ENCODE measurements at regions not wholly inside any gene's neighbourhood (a gene's known extent, or its start where the extent isn't known, plus 50 kb on each side); places are given as distances from the start of the nearest gene placed in this dataset.

DNA sequence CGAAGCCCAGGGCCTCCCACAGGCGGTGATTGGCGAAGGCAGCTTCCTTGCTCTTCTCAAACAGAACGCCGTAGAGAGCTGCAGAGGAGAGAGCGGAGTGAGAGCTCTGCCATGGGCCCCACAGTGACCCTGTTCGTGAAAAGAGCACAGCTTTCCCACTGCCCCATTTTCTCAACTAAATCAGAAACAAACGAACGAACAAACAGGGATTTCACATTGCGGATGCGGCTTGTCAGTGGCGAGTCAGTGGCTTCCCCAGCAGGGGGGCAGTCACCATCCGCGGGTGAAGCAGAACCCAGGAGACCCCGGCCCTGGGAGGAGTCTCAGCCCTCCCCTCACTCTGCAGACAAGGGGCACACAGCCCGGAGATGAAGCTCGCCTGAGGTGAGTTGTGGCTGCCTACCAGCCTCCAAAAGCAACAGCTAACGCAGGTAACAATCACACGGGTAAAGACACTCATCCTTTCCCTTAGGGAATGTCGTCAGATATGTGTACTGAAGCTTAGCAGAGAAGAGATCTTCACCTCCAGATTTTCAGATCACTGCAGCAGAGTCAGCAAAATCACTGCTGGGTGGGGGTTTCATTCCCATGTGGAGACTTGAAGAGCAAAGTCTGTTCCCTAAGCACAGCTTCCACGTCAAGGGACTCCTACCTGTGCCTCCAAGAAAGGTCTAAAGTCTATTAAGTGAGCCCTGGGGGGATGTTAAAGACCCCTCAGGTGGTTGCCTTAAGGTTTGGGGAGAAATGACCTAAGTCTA, 51.2 kb upstream of the GPR31 start:
- CTCF ChIA-PET = no interaction called here
- DNase-seq (ENCODE audit: low read depth, low spot score) = no peak
- H3K9me3 ChIP-seq (ENCODE audit: control insufficient read depth, insufficient read depth, low read depth, low read length) = no peaks in the 10 kb centered on the region
- no TSS peak for BruUV-seq (replicated peaks)
- H3K36me3 ChIP-seq (ENCODE audit: control insufficient read depth, insufficient read depth, low read length) = no peaks in the 10 kb centered on the region
- POLR2A ChIA-PET = no interaction called here
- in situ Hi-C loops (cut with HindIII; ENCODE audit: low pct_unique_long_range_greater_than_20kb, low sequenced_read_pairs) = no loop called here
- H3K27ac ChIP-seq (ENCODE audit: low read length) = no peak overlapping the region
- no peak for TF ChIP-seq SIN3A (IDR thresholded peaks at IDR 0.05; ENCODE audit: borderline replicate concordance, insufficient read depth, low read depth, low read length)
- TF ChIP-seq, protein P1, sequence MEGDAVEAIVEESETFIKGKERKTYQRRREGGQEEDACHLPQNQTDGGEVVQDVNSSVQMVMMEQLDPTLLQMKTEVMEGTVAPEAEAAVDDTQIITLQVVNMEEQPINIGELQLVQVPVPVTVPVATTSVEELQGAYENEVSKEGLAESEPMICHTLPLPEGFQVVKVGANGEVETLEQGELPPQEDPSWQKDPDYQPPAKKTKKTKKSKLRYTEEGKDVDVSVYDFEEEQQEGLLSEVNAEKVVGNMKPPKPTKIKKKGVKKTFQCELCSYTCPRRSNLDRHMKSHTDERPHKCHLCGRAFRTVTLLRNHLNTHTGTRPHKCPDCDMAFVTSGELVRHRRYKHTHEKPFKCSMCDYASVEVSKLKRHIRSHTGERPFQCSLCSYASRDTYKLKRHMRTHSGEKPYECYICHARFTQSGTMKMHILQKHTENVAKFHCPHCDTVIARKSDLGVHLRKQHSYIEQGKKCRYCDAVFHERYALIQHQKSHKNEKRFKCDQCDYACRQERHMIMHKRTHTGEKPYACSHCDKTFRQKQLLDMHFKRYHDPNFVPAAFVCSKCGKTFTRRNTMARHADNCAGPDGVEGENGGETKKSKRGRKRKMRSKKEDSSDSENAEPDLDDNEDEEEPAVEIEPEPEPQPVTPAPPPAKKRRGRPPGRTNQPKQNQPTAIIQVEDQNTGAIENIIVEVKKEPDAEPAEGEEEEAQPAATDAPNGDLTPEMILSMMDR (IDR thresholded peaks at IDR 0.05) = no peak
- TF ChIP-seq, protein P2, sequence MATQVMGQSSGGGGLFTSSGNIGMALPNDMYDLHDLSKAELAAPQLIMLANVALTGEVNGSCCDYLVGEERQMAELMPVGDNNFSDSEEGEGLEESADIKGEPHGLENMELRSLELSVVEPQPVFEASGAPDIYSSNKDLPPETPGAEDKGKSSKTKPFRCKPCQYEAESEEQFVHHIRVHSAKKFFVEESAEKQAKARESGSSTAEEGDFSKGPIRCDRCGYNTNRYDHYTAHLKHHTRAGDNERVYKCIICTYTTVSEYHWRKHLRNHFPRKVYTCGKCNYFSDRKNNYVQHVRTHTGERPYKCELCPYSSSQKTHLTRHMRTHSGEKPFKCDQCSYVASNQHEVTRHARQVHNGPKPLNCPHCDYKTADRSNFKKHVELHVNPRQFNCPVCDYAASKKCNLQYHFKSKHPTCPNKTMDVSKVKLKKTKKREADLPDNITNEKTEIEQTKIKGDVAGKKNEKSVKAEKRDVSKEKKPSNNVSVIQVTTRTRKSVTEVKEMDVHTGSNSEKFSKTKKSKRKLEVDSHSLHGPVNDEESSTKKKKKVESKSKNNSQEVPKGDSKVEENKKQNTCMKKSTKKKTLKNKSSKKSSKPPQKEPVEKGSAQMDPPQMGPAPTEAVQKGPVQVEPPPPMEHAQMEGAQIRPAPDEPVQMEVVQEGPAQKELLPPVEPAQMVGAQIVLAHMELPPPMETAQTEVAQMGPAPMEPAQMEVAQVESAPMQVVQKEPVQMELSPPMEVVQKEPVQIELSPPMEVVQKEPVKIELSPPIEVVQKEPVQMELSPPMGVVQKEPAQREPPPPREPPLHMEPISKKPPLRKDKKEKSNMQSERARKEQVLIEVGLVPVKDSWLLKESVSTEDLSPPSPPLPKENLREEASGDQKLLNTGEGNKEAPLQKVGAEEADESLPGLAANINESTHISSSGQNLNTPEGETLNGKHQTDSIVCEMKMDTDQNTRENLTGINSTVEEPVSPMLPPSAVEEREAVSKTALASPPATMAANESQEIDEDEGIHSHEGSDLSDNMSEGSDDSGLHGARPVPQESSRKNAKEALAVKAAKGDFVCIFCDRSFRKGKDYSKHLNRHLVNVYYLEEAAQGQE (IDR thresholded peaks at IDR 0.05; ENCODE audit: insufficient read depth in 1 of 2, low read depth in 2 of 2, low read length in 1 of 2) = no peak
- no peak for TF ChIP-seq POLR2AphosphoS5 (IDR thresholded peaks at IDR 0.05; ENCODE audit: low read depth, low read length)
- TF ChIP-seq TCF7L2 (IDR thresholded peaks at IDR 0.05; ENCODE audit: low read depth, low read length) = no peak
- H3K4me3 ChIP-seq (ENCODE audit: low read depth in 2 of 2, low read length in 2 of 2) = no peak overlapping the region
- intact Hi-C loops (cut with micrococcal nuclease; ENCODE audit: unreplicated experiment) = no loop called here
- ATAC-seq = no peak
- H3K27me3 ChIP-seq (ENCODE audit: control insufficient read depth, insufficient read depth, low read length) = no peaks in the 10 kb centered on the region
- no peaks in the 10 kb centered on the region for H3K4me1 ChIP-seq (ENCODE audit: control insufficient read depth, insufficient read depth, low read length)

DNA sequence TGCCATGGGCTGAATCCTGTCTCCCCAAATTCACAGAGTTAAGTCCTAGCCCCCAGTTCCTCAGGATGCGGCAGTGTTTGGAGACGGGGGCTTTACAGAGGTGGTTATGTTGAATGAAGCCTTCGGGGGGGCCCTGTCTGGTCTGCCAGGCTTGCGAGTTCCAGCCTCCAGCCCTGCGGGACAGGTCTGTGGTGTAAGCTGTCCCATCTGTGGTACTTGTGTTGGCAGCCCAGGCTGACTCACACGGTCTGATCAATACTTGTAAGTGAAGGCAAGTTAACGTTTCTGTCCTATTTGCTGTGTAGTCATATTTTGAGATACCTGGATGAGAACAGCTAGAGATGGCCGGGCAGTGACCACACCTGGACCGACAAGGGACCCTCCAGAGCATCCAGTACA, 51.8 kb upstream of the GPR31 start:
- H3K4me1 ChIP-seq (ENCODE audit: control insufficient read depth, insufficient read depth, low read length) = no peaks in the 10 kb centered on the region
- H3K27ac ChIP-seq (ENCODE audit: low read length) = no peak overlapping the region
- DNase-seq (ENCODE audit: low read depth, low spot score) (no peak), ATAC-seq (no peak)
- no peaks in the 10 kb centered on the region for H3K9me3 ChIP-seq (ENCODE audit: control insufficient read depth, insufficient read depth, low read depth, low read length)
- no peaks in the 10 kb centered on the region for H3K36me3 ChIP-seq (ENCODE audit: control insufficient read depth, insufficient read depth, low read length)
- no TSS peak for BruUV-seq (replicated peaks)
- H3K4me3 ChIP-seq (ENCODE audit: low read depth in 2 of 2, low read length in 2 of 2) = no peak overlapping the region
- no peaks in the 10 kb centered on the region for H3K27me3 ChIP-seq (ENCODE audit: control insufficient read depth, insufficient read depth, low read length)
- POLR2A ChIA-PET = no interaction called here
- no peak for TF ChIP-seq SIN3A (IDR thresholded peaks at IDR 0.05; ENCODE audit: borderline replicate concordance, insufficient read depth, low read depth, low read length)
- TF ChIP-seq POLR2AphosphoS5 (IDR thresholded peaks at IDR 0.05; ENCODE audit: low read depth, low read length) = no peak
- no peak for TF ChIP-seq TCF7L2 (IDR thresholded peaks at IDR 0.05; ENCODE audit: low read depth, low read length)
- TF ChIP-seq, protein P2 (IDR thresholded peaks at IDR 0.05; ENCODE audit: insufficient read depth in 1 of 2, low read depth in 2 of 2, low read length in 1 of 2) = no peak
- TF ChIP-seq, protein P1 (IDR thresholded peaks at IDR 0.05) = no peak
- intact Hi-C loops (cut with micrococcal nuclease; ENCODE audit: unreplicated experiment) (no loop called here), in situ Hi-C loops (cut with HindIII; ENCODE audit: low pct_unique_long_range_greater_than_20kb, low sequenced_read_pairs) (no loop called here)
- CTCF ChIA-PET = no interaction called here

Measured in Panc1 (cell line).